GM12878 (cell line): ENCODE measurements at regions not wholly inside any gene's neighbourhood (a gene's known extent, or its start where the extent isn't known, plus 50 kb on each side); places are given as distances from the start of the nearest gene placed in this dataset.

ENCODE experiments used
- ATAC-seq: fragments of 200-7000 bp; cut with Tn5 transposase; 3 replicates; pipeline ENCODE4 v1.9.1; 2020; ENCODE audit warnings: mild to moderate bottlenecking, moderate library complexity
- BruUV-seq: library from RNA; stranded (reverse); fragments of 400-500 nt; replicated peaks from 2 replicates; lab custom pipeline; 2021; lab: Mats Ljungman, UMichigan
- CTCF ChIA-PET: fragments of 300-600 bp; sonication (Branson Sonifier 250); formaldehyde crosslinking; extraction: SDS; loops from one replicate; lab custom pipeline; 2021; ENCODE audit warnings: inconsistent platforms; lab: Yijun Ruan, JAX
- POLR2A ChIA-PET: fragments of 350-600 bp; formaldehyde crosslinking; extraction: SDS; loops from one replicate; lab custom pipeline; 2021; ENCODE audit warnings: inconsistent platforms; lab: Charles Lee
- RAD21 ChIA-PET: fragments of 300-600 bp; sonication (Branson Sonifier 250); formaldehyde crosslinking; loops from one replicate; lab custom pipeline; 2023; ENCODE audit warnings: antibody characterized with exemption; ENCODE audit not compliant: unreplicated experiment; lab: Charles Lee
- SMC1A ChIA-PET: fragments of 300-600 bp; sonication (Branson Sonifier 250); formaldehyde crosslinking; loops from one replicate; lab custom pipeline; 2023; ENCODE audit not compliant: unreplicated experiment, uncharacterized antibody; lab: Charles Lee
- DNase-seq: peaks from one replicate; pipeline ENCODE4 v3.0.0-alpha.2; 2011; ENCODE audit warnings: low read depth, low spot score
- FAIRE-seq: peaks from 3 replicates; lab custom pipeline; 2011; peaks lifted over from hg19 to GRCh38; lab: Jason Lieb, UNC
- H2AFZ ChIP-seq: 2 replicates; pipeline ENCODE4 v1.6.0; 2011; ENCODE audit warnings: low read depth, low read length, control low read depth; ENCODE audit not compliant: control insufficient read depth
- H3K27ac ChIP-seq: 2 replicates; pipeline ENCODE4 v1.5.1; 2011; ENCODE audit warnings: control low read depth; ENCODE audit not compliant: control insufficient read depth, insufficient read depth
- H3K27me3 ChIP-seq, 2 experiments: replicated peaks in 1 of 2; 2 replicates each; pipeline versions ENCODE4 v1.6.0 to v1.6.1; 2011; ENCODE audit warnings: low read length in 1 of 2; ENCODE audit not compliant: control insufficient read depth in 2 of 2, insufficient read depth in 2 of 2
- H3K36me3 ChIP-seq, 2 experiments: 2 replicates each; pipeline ENCODE4 v1.5.1; 2011; ENCODE audit warnings: low read length in 1 of 2; ENCODE audit not compliant: control insufficient read depth in 2 of 2, insufficient read depth in 2 of 2
- H3K4me1 ChIP-seq: 2 replicates; pipeline ENCODE4 v1.6.1; 2011; ENCODE audit warnings: mild to moderate bottlenecking, low read length, moderate library complexity, mixed read lengths; ENCODE audit not compliant: control insufficient read depth, insufficient read depth
- H3K4me2 ChIP-seq: 2 replicates; pipeline ENCODE4 v1.6.0; 2011; ENCODE audit warnings: control low read depth; ENCODE audit not compliant: control insufficient read depth, insufficient read depth
- H3K4me3 ChIP-seq: fragments of 200-600 bp; sonication (generic); 2 replicates; pipeline ENCODE4 v1.5.1; 2016
- H3K79me2 ChIP-seq: 2 replicates; pipeline ENCODE4 v1.6.0; 2011; ENCODE audit warnings: low read length; ENCODE audit not compliant: control insufficient read depth, insufficient read depth
- H3K9ac ChIP-seq: 2 replicates; pipeline ENCODE4 v1.8.0; 2011; ENCODE audit warnings: low read length, control low read depth, mixed read lengths; ENCODE audit not compliant: control insufficient read depth, insufficient read depth
- H3K9me3 ChIP-seq: replicated peaks from 3 replicates; pipeline ENCODE4 v1.5.1; 2011; ENCODE audit warnings: mild to moderate bottlenecking, low read length; ENCODE audit not compliant: control insufficient read depth, insufficient read depth
- H4K20me1 ChIP-seq: 2 replicates; pipeline ENCODE4 v1.6.0; 2011; ENCODE audit not compliant: control insufficient read depth, insufficient read depth
- DPF2 ChIP-seq: fragments of 450-650 bp; IDR thresholded peaks from 2 replicates; pipeline ENCODE4 v1.6.1; 2017; ENCODE audit warnings: mild to moderate bottlenecking
- EGR1 ChIP-seq, 2 experiments: IDR thresholded peaks; 1 replicate in 1 of 2; 2 replicates in 1 of 2; pipeline ENCODE4 v1.6.1; 2011 to 2012; ENCODE audit warnings: low read depth in 2 of 2, low read length in 2 of 2, borderline replicate concordance in 1 of 2, mild to moderate bottlenecking in 1 of 2, moderate library complexity in 1 of 2
- FOXM1 ChIP-seq: IDR thresholded peaks from 2 replicates; pipeline ENCODE4 v1.6.1; 2012; ENCODE audit warnings: low read depth, mild to moderate bottlenecking, inconsistent platforms, low read length, moderate library complexity
- KLF5 ChIP-seq: fragments of 450-650 bp; IDR thresholded peaks from 2 replicates; pipeline ENCODE4 v1.6.1; 2014; ENCODE audit warnings: mild to moderate bottlenecking; ENCODE audit not compliant: partially characterized antibody
- SIX5 ChIP-seq: IDR thresholded peaks from 2 replicates; pipeline ENCODE4 v1.6.1; 2011; ENCODE audit warnings: mild to moderate bottlenecking, low read depth, low read length, moderate library complexity; ENCODE audit not compliant: severe bottlenecking
- ZNF207 ChIP-seq: fragments of 450-650 bp; IDR thresholded peaks from 2 replicates; pipeline ENCODE4 v1.6.1; 2014; ENCODE audit warnings: antibody characterized with exemption, mild to moderate bottlenecking, borderline replicate concordance
- ZZZ3 ChIP-seq: IDR thresholded peaks from 2 replicates; pipeline ENCODE4 v1.6.1; 2011; ENCODE audit warnings: low read depth; ENCODE audit not compliant: control insufficient read depth, insufficient read length
- WGBS: methylation state at CpG from one replicate; pipeline ENCODE4 v1.1.6; 2016; ENCODE audit warnings: low lambda C conversion rate; ENCODE audit not compliant: insufficient replicate concordance, insufficient coverage; ENCODE audit errors: missing lambda C conversion rate; 5-methylcytosine and 5-hydroxymethylcytosine counted together
- in situ Hi-C: fragments of 300-500 bp; cut with MboI; formaldehyde crosslinking; loops from 9 replicates; pipeline ENCODE4 v1.14.3; 2018; ENCODE audit warnings: mixed read lengths
- intact Hi-C: fragments of 100-400 bp; cut with micrococcal nuclease; formaldehyde crosslinking; loops from one replicate; pipeline ENCODE4 v1.14.2; 2022; ENCODE audit not compliant: unreplicated experiment
- TF ChIP-seq, protein P1 (sequence below): fragments of 450-650 bp; IDR thresholded peaks from 2 replicates; pipeline ENCODE4 v1.6.1; 2016; ENCODE audit warnings: mild to moderate bottlenecking
- TF ChIP-seq, protein P2 (sequence below): fragments of 150-350 bp; IDR thresholded peaks from 2 replicates; pipeline ENCODE4 v1.6.1; 2014; ENCODE audit warnings: mild to moderate bottlenecking, low read depth, low read length

DNA sequence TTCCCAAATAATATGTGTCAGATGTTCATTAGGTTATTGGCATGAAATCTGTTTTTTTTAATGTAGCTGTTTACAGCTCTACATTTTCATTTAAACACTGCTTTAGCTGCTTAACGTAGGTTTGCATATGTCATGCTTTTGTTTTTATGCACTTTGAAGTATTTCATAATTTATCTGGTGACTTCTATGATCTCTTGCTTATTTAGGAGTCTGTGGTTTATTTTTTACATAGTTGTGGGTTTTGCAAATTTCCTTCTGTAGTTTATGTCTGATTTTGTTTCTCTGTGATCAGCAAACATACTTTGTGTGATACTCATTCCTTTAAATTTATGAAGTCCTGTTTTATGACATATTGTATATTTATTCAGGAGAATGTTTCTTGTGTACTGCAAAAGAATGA lies 606.5 kb upstream of the PFKP start:
- intact Hi-C loops (no loop called here), in situ Hi-C loops (no loop called here)
- ChIA-PET SMC1A (no interaction called here), CTCF (no interaction called here), POLR2A (no interaction called here), RAD21 (no interaction called here)
- Histone ChIP-seq H3K36me3 (no peaks in the 10 kb centered on the region), H3K9ac (no peak overlapping the region), H3K4me1 (no peaks in the 10 kb centered on the region), H3K9me3 (no peaks in the 10 kb centered on the region), H3K79me2 (no peaks in the 10 kb centered on the region), H3K27ac (no peak overlapping the region), H4K20me1 (no peaks in the 10 kb centered on the region), H3K4me2 (no peak overlapping the region), H3K27me3 (no peaks in the 10 kb centered on the region), H3K4me3 (no peak overlapping the region), H2AFZ (no peak overlapping the region)
- TF ChIP-seq ZZZ3 (no peak), ZNF207 (no peak), KLF5 (no peak), EGR1 (IDR thresholded peaks at IDR 0.05; ENCODE audit: borderline replicate concordance in 1 of 2, low read depth in 2 of 2, low read length in 2 of 2) (no peak), DPF2 (no peak), SIX5 (no peak), FOXM1 (no peak)
- TF ChIP-seq, protein P1, sequence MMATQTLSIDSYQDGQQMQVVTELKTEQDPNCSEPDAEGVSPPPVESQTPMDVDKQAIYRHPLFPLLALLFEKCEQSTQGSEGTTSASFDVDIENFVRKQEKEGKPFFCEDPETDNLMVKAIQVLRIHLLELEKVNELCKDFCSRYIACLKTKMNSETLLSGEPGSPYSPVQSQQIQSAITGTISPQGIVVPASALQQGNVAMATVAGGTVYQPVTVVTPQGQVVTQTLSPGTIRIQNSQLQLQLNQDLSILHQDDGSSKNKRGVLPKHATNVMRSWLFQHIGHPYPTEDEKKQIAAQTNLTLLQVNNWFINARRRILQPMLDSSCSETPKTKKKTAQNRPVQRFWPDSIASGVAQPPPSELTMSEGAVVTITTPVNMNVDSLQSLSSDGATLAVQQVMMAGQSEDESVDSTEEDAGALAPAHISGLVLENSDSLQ: no peak
- TF ChIP-seq, protein P2, sequence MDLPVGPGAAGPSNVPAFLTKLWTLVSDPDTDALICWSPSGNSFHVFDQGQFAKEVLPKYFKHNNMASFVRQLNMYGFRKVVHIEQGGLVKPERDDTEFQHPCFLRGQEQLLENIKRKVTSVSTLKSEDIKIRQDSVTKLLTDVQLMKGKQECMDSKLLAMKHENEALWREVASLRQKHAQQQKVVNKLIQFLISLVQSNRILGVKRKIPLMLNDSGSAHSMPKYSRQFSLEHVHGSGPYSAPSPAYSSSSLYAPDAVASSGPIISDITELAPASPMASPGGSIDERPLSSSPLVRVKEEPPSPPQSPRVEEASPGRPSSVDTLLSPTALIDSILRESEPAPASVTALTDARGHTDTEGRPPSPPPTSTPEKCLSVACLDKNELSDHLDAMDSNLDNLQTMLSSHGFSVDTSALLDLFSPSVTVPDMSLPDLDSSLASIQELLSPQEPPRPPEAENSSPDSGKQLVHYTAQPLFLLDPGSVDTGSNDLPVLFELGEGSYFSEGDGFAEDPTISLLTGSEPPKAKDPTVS: no peak
- FAIRE-seq: no peak
- no TSS peak for BruUV-seq
- no peak for ATAC-seq
- WGBS: 0% methylated on average over 1 of the region's 1 CpG
- DNase-seq: no peak
